K562 (cell line): ENCODE measurements at regions not wholly inside any gene's neighbourhood (a gene's known extent, or its start where the extent isn't known, plus 50 kb on each side); places are given as distances from the start of the nearest gene placed in this dataset.

ENCODE experiments used
- CC2D1A ChIP-seq: fragments of 450-650 bp; IDR thresholded peaks from 2 replicates; pipeline ENCODE4 v1.6.1; 2017; ENCODE audit warnings: mild to moderate bottlenecking
- CEBPB ChIP-seq: fragments of 450-650 bp; IDR thresholded peaks from 2 replicates; pipeline ENCODE4 v1.6.1; 2016; ENCODE audit warnings: missing genetic modification characterization, missing compliant biosample characterization
- ETV5 ChIP-seq: sonication (generic); formaldehyde crosslinking; IDR thresholded peaks from 2 replicates; pipeline ENCODE4 v1.4.0; 2020; ENCODE audit warnings: low read depth, mild to moderate bottlenecking, missing genetic modification reagents
- FOSL1 ChIP-seq: fragments of 200-800 bp; sonication (Bioruptor generic); conservative IDR thresholded peaks from 2 replicates; pipeline ENCODE4 v1.6.1; 2016; ENCODE audit warnings: missing genetic modification characterization, missing compliant biosample characterization
- IRF2 ChIP-seq: sonication (generic); formaldehyde crosslinking; IDR thresholded peaks from 2 replicates; pipeline ENCODE4 v1.8.1; 2022; ENCODE audit warnings: mild to moderate bottlenecking, missing genetic modification reagents
- NR1H2 ChIP-seq: sonication (generic); formaldehyde crosslinking; IDR thresholded peaks from 2 replicates; pipeline ENCODE4 v1.4.0; 2020; ENCODE audit warnings: mild to moderate bottlenecking, missing genetic modification reagents
- PCBP1 ChIP-seq: fragments of 200-400 bp; formaldehyde crosslinking; IDR thresholded peaks from 2 replicates; pipeline ENCODE4 v1.6.1; 2018; ENCODE audit warnings: mild to moderate bottlenecking, low read depth, low read length; ENCODE audit not compliant: poor library complexity, severe bottlenecking
- PHF20 ChIP-seq: fragments of 450-650 bp; IDR thresholded peaks from 2 replicates; pipeline ENCODE4 v1.6.1; 2018; ENCODE audit not compliant: partially characterized antibody
- PTBP1 ChIP-seq: fragments of 200-400 bp; formaldehyde crosslinking; IDR thresholded peaks from 2 replicates; pipeline ENCODE4 v1.6.1; 2017; ENCODE audit warnings: low read depth, low read length
- SMARCE1 ChIP-seq: fragments of 450-650 bp; IDR thresholded peaks from 2 replicates; pipeline ENCODE4 v1.7.1; 2016; ENCODE audit warnings: mild to moderate bottlenecking
- TRIM24 ChIP-seq, 2 experiments: fragments of 450-650 bp; IDR thresholded peaks; 2 replicates each; pipeline ENCODE4 v1.6.1; 2016
- ZBTB1 ChIP-seq: sonication (generic); formaldehyde crosslinking; IDR thresholded peaks from 2 replicates; pipeline ENCODE4 v1.8.1; 2023; ENCODE audit warnings: missing genetic modification reagents, low read depth, mild to moderate bottlenecking, borderline replicate concordance
- ZNF197 ChIP-seq: fragments of 200-800 bp; sonication (Bioruptor generic); IDR thresholded peaks from 2 replicates; pipeline ENCODE4 v1.6.1; 2016; ENCODE audit warnings: low read depth, missing genetic modification characterization, missing compliant biosample characterization
- ZNF253 ChIP-seq: fragments of 250-450 bp; sonication (Bioruptor Pico); conservative IDR thresholded peaks from 2 replicates; pipeline ENCODE4 v1.6.1; 2021; ENCODE audit warnings: mild to moderate bottlenecking
- ZNF445 ChIP-seq: fragments of 250-450 bp; sonication (Bioruptor Pico); IDR thresholded peaks from 2 replicates; pipeline ENCODE4 v1.4.0; 2020; ENCODE audit warnings: low read depth, mild to moderate bottlenecking, moderate library complexity
- TF ChIP-seq, protein P1 (sequence below): fragments of 250-450 bp; sonication (Bioruptor Pico); IDR thresholded peaks from 2 replicates; pipeline ENCODE4 v1.5.1; 2021; ENCODE audit warnings: mild to moderate bottlenecking
- TF ChIP-seq, protein P2 (sequence below): fragments of 250-450 bp; sonication (Bioruptor Pico); IDR thresholded peaks from 2 replicates; pipeline ENCODE4 v1.8.0; 2022; ENCODE audit warnings: moderate library complexity, mild to moderate bottlenecking, inconsistent platforms
- TF ChIP-seq, protein P3 (sequence below): sonication (generic); formaldehyde crosslinking; IDR thresholded peaks from 2 replicates; pipeline ENCODE4 v1.8.1; 2022; ENCODE audit warnings: missing genetic modification reagents
- TF ChIP-seq, protein P4 (sequence below): IDR thresholded peaks from 2 replicates; pipeline ENCODE4 v1.6.1; 2014; ENCODE audit warnings: antibody characterized with exemption
- TF ChIP-seq, protein P5 (sequence below): IDR thresholded peaks from 3 replicates; pipeline ENCODE4 v1.6.1; 2011; ENCODE audit warnings: borderline replicate concordance, mild to moderate bottlenecking; ENCODE audit not compliant: insufficient read length, insufficient read depth

DNA sequence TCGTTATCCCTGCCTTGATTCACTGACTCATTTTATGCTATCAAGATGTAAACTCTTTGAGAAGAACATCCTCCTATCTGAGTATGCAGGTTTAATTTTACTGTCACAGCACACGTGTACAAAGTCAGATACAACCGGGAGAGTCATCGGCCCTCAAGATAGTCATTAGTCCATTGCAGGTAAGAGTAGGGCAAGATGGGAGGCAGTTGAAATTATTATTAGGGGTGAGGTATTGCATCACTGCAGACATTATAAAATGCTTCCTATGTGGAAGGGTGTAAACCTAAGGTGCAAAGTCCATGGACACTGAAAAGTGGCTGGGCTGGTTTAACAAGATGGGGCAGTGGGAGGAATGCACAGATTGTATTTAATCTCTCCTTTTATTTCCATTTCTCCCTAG is 113.7 kb downstream of the ARL4A start (continued):
- TF ChIP-seq, protein P1, sequence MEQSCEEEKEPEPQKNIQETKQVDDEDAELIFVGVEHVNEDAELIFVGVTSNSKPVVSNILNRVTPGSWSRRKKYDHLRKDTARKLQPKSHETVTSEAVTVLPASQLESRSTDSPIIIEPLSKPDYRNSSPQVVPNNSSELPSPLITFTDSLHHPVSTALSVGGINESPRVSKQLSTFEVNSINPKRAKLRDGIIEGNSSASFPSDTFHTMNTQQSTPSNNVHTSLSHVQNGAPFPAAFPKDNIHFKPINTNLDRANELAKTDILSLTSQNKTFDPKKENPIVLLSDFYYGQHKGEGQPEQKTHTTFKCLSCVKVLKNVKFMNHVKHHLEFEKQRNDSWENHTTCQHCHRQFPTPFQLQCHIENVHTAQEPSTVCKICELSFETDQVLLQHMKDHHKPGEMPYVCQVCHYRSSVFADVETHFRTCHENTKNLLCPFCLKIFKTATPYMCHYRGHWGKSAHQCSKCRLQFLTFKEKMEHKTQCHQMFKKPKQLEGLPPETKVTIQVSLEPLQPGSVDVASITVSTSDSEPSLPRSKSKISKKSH: no peak
- TF ChIP-seq ZNF253 (CRISPR knock-in tag) (no peak), ZNF445 (no peak), FOSL1 (tag) (no peak), PHF20 (no peak), ETV5 (CRISPR knock-in tag) (no peak), PCBP1 (no peak), PTBP1 (no peak), SMARCE1 (0 out of 2 replicates have a peak, but pooled peaks have one; percentile 40), CEBPB (tag) (peak; percentile 51), CC2D1A (no peak), ZBTB1 (no peak), ZNF197 (no peak), IRF2 (CRISPR knock-in tag) (no peak), NR1H2 (no peak), TRIM24 (IDR thresholded peaks at IDR 0.05) (peak; percentile 21 to 26; a peak in 1 of 4 replicates)
- TF ChIP-seq, protein P2, sequence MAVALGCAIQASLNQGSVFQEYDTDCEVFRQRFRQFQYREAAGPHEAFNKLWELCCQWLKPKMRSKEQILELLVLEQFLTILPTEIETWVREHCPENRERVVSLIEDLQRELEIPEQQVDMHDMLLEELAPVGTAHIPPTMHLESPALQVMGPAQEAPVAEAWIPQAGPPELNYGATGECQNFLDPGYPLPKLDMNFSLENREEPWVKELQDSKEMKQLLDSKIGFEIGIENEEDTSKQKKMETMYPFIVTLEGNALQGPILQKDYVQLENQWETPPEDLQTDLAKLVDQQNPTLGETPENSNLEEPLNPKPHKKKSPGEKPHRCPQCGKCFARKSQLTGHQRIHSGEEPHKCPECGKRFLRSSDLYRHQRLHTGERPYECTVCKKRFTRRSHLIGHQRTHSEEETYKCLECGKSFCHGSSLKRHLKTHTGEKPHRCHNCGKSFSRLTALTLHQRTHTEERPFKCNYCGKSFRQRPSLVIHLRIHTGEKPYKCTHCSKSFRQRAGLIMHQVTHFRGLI (CRISPR knock-in tag): no peak
- TF ChIP-seq, protein P3, sequence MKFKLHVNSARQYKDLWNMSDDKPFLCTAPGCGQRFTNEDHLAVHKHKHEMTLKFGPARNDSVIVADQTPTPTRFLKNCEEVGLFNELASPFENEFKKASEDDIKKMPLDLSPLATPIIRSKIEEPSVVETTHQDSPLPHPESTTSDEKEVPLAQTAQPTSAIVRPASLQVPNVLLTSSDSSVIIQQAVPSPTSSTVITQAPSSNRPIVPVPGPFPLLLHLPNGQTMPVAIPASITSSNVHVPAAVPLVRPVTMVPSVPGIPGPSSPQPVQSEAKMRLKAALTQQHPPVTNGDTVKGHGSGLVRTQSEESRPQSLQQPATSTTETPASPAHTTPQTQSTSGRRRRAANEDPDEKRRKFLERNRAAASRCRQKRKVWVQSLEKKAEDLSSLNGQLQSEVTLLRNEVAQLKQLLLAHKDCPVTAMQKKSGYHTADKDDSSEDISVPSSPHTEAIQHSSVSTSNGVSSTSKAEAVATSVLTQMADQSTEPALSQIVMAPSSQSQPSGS (CRISPR knock-in tag): no peak
- TF ChIP-seq, protein P4, sequence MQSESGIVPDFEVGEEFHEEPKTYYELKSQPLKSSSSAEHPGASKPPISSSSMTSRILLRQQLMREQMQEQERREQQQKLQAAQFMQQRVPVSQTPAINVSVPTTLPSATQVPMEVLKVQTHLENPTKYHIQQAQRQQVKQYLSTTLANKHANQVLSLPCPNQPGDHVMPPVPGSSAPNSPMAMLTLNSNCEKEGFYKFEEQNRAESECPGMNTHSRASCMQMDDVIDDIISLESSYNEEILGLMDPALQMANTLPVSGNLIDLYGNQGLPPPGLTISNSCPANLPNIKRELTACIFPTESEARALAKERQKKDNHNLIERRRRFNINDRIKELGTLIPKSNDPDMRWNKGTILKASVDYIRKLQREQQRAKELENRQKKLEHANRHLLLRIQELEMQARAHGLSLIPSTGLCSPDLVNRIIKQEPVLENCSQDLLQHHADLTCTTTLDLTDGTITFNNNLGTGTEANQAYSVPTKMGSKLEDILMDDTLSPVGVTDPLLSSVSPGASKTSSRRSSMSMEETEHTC: no peak
- TF ChIP-seq, protein P5, sequence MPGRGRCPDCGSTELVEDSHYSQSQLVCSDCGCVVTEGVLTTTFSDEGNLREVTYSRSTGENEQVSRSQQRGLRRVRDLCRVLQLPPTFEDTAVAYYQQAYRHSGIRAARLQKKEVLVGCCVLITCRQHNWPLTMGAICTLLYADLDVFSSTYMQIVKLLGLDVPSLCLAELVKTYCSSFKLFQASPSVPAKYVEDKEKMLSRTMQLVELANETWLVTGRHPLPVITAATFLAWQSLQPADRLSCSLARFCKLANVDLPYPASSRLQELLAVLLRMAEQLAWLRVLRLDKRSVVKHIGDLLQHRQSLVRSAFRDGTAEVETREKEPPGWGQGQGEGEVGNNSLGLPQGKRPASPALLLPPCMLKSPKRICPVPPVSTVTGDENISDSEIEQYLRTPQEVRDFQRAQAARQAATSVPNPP: no peak
